OCI-LY1 (cell line): ENCODE measurements at regions not wholly inside any gene's neighbourhood (a gene's known extent, or its start where the extent isn't known, plus 50 kb on each side); places are given as distances from the start of the nearest gene placed in this dataset.

Experiments used
- EZH2 ChIP-seq: fragments of 200-600 bp; sonication (generic), shearing (Covaris generic); IDR thresholded peaks from 2 replicates; pipeline ENCODE4 v1.8.0; 2017; ENCODE audit warnings: borderline replicate concordance, mixed run types, mild to moderate bottlenecking, antibody characterized with exemption, low read length, moderate library complexity, mixed read lengths
- TF ChIP-seq, protein P1 (sequence below): fragments of 200-600 bp; sonication (generic), shearing (Covaris generic); IDR thresholded peaks from 2 replicates; pipeline ENCODE4 v1.5.1; 2017; ENCODE audit warnings: mild to moderate bottlenecking, antibody characterized with exemption, low read length, moderate library complexity, mixed read lengths

DNA sequence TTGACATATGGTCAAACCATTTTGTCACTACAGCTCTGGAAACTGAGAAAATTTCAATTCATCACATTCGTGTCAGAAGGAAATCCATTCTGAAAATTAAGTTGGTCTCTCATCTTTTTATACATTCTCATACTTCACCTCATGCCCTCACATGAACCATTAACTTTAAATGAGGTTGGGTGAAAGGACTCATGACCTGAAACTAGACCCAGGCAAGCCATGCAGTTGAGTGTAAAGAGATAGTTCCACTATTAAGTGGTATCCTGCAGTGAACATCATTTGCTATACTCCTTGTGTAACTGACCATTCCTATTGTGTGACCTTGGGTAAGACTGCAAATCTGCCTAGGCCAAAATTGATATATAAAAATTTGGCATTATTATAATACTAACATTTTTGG lies 299.6 kb upstream of the GRIN3A start:
- TF ChIP-seq, protein P1, sequence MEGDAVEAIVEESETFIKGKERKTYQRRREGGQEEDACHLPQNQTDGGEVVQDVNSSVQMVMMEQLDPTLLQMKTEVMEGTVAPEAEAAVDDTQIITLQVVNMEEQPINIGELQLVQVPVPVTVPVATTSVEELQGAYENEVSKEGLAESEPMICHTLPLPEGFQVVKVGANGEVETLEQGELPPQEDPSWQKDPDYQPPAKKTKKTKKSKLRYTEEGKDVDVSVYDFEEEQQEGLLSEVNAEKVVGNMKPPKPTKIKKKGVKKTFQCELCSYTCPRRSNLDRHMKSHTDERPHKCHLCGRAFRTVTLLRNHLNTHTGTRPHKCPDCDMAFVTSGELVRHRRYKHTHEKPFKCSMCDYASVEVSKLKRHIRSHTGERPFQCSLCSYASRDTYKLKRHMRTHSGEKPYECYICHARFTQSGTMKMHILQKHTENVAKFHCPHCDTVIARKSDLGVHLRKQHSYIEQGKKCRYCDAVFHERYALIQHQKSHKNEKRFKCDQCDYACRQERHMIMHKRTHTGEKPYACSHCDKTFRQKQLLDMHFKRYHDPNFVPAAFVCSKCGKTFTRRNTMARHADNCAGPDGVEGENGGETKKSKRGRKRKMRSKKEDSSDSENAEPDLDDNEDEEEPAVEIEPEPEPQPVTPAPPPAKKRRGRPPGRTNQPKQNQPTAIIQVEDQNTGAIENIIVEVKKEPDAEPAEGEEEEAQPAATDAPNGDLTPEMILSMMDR, result no peak
- TF ChIP-seq EZH2, result no peak
